A549 (cell line): ENCODE measurements at regions not wholly inside any gene's neighbourhood (a gene's known extent, or its start where the extent isn't known, plus 50 kb on each side); places are given as distances from the start of the nearest gene placed in this dataset.

ENCODE experiments used
- ATAC-seq, 2 experiments: fragments of 200-7000 bp in 1 of 2; fragments of >200 bp in 1 of 2; cut with Nextera tagmentation in 1 of 2; cut with Tn5 transposase in 1 of 2; 3 replicates each; pipeline versions ENCODE4 v1.8.0 to v1.9.1; 2018 to 2020; ENCODE audit warnings: mild to moderate bottlenecking in 1 of 2, moderate library complexity in 1 of 2
- CTCF ChIA-PET: fragments of 300-600 bp; sonication (Branson Sonifier 250); formaldehyde crosslinking; extraction: SDS; loops from one replicate; lab custom pipeline; 2021; ENCODE audit warnings: antibody characterized with exemption, inconsistent platforms; lab: Yijun Ruan, JAX
- POLR2A ChIA-PET: fragments of 350-600 bp; formaldehyde crosslinking; extraction: SDS; loops from one replicate; lab custom pipeline; 2021; ENCODE audit warnings: antibody characterized with exemption, inconsistent platforms; lab: Yijun Ruan, JAX
- DNase-seq, 2 experiments: peaks; one replicate each; pipeline versions ENCODE4 v3.0.0 to v3.0.0-alpha.2; 2011 to 2016; ENCODE audit warnings: low read depth in 1 of 2, low spot score in 1 of 2
- FAIRE-seq: peaks from 2 replicates; lab custom pipeline; 2011; peaks lifted over from hg19 to GRCh38; lab: Jason Lieb, UNC
- H3K27ac ChIP-seq, 2 experiments: fragments of >200 bp; sonication (Bioruptor Twin); formaldehyde crosslinking; 3 replicates each; pipeline ENCODE4 v1.5.1; 2016 to 2017
- H3K4me1 ChIP-seq: fragments of >200 bp; sonication (Bioruptor Twin); formaldehyde crosslinking; 3 replicates; pipeline ENCODE4 v1.6.1; 2016
- H3K4me2 ChIP-seq: fragments of >200 bp; sonication (Bioruptor Twin); formaldehyde crosslinking; 3 replicates; pipeline ENCODE4 v1.6.1; 2016
- H3K4me3 ChIP-seq: fragments of >200 bp; sonication (Bioruptor Twin); formaldehyde crosslinking; 3 replicates; pipeline ENCODE4 v1.5.1; 2016
- H3K9me3 ChIP-seq: fragments of >200 bp; sonication (Bioruptor Twin); formaldehyde crosslinking; 3 replicates; pipeline ENCODE4 v1.6.1; 2016
- ATOH8 ChIP-seq: fragments of 250-450 bp; sonication (Bioruptor Pico); IDR thresholded peaks from 2 replicates; pipeline ENCODE4 v1.5.0; 2020; ENCODE audit warnings: low read depth, mild to moderate bottlenecking, moderate library complexity
- CBX2 ChIP-seq: fragments of 200-600 bp; sonication (generic); IDR thresholded peaks from 2 replicates; pipeline ENCODE4 v1.6.1; 2016; ENCODE audit warnings: low read depth, mild to moderate bottlenecking, borderline replicate concordance
- CBX8 ChIP-seq: fragments of 200-600 bp; sonication (generic); IDR thresholded peaks from 2 replicates; pipeline ENCODE4 v1.6.1; 2016
- EP300 ChIP-seq, 2 experiments: fragments of >200 bp; sonication (Bioruptor Twin); formaldehyde crosslinking; IDR thresholded peaks; 2 replicates in 1 of 2; 3 replicates in 1 of 2; pipeline ENCODE4 v1.6.1; 2016 to 2017
- ESRRA ChIP-seq: fragments of 150-350 bp; IDR thresholded peaks from 2 replicates; pipeline ENCODE4 v1.6.1; 2014; ENCODE audit warnings: mild to moderate bottlenecking, low read length, borderline replicate concordance
- FOXS1 ChIP-seq: fragments of 250-450 bp; sonication (Bioruptor Pico); IDR thresholded peaks from 2 replicates; pipeline ENCODE4 v1.5.0; 2020; ENCODE audit warnings: mild to moderate bottlenecking, moderate library complexity
- HDAC2 ChIP-seq: fragments of 200-600 bp; sonication (generic); IDR thresholded peaks from 2 replicates; pipeline ENCODE4 v1.6.1; 2016
- HEYL ChIP-seq: fragments of 250-450 bp; sonication (Bioruptor Pico); IDR thresholded peaks from 2 replicates; pipeline ENCODE4 v1.8.0; 2021; ENCODE audit warnings: mild to moderate bottlenecking, moderate library complexity
- JUN ChIP-seq, 2 experiments: fragments of >200 bp; sonication (Bioruptor Twin); formaldehyde crosslinking; IDR thresholded peaks; 2 replicates in 1 of 2; 3 replicates in 1 of 2; pipeline ENCODE4 v1.6.1; 2016 to 2017
- NPAS2 ChIP-seq: fragments of 250-450 bp; sonication (Bioruptor Pico); IDR thresholded peaks from 2 replicates; pipeline ENCODE4 v1.8.0; 2022; ENCODE audit warnings: mild to moderate bottlenecking, moderate library complexity, borderline replicate concordance
- PBX3 ChIP-seq: IDR thresholded peaks from 2 replicates; pipeline ENCODE4 v1.6.1; 2012
- PHF8 ChIP-seq: fragments of 200-600 bp; sonication (generic); IDR thresholded peaks from 2 replicates; pipeline ENCODE4 v1.6.1; 2016; ENCODE audit warnings: low read depth, mild to moderate bottlenecking, antibody characterized with exemption, moderate library complexity, borderline replicate concordance
- RCOR1 ChIP-seq: fragments of 150-350 bp; IDR thresholded peaks from 2 replicates; pipeline ENCODE4 v1.6.1; 2014; ENCODE audit warnings: antibody characterized with exemption, low read length, low read depth
- RFX5 ChIP-seq: fragments of 450-650 bp; IDR thresholded peaks from 2 replicates; pipeline ENCODE4 v1.7.1; 2014; ENCODE audit warnings: antibody characterized with exemption, mild to moderate bottlenecking, moderate library complexity
- TP53 ChIP-seq: fragments of 250-450 bp; sonication (Bioruptor Pico); IDR thresholded peaks from 2 replicates; pipeline ENCODE4 v1.5.0; 2021; ENCODE audit warnings: mild to moderate bottlenecking, moderate library complexity
- ZC3H11A ChIP-seq: fragments of 450-650 bp; IDR thresholded peaks from 2 replicates; pipeline ENCODE4 v1.6.1; 2014; ENCODE audit warnings: antibody characterized with exemption, mild to moderate bottlenecking
- ZNF302 ChIP-seq: fragments of 250-450 bp; sonication (Bioruptor Pico); IDR thresholded peaks from 2 replicates; pipeline ENCODE4 v1.9.0; 2021; ENCODE audit warnings: inconsistent platforms, mild to moderate bottlenecking, moderate library complexity
- ZSCAN20 ChIP-seq: fragments of 250-450 bp; sonication (Bioruptor Pico); IDR thresholded peaks from 2 replicates; pipeline ENCODE4 v1.8.0; 2022; ENCODE audit warnings: mild to moderate bottlenecking, moderate library complexity
- WGBS: methylation state at CpG from one replicate; pipeline ENCODE4 v1.1.6; 2017; ENCODE audit errors: missing lambda C conversion rate; 5-methylcytosine and 5-hydroxymethylcytosine counted together
- TF ChIP-seq, protein P1 (sequence below): fragments of 150-350 bp; IDR thresholded peaks from 2 replicates; pipeline ENCODE4 v1.6.1; 2014; ENCODE audit warnings: low read depth, mild to moderate bottlenecking, low read length
- TF ChIP-seq, protein P2 (sequence below): fragments of 250-450 bp; sonication (Bioruptor Pico); IDR thresholded peaks from 2 replicates; pipeline ENCODE4 v1.5.0; 2021; ENCODE audit warnings: mild to moderate bottlenecking, moderate library complexity, borderline replicate concordance
- TF ChIP-seq, protein P3 (sequence below): fragments of >200 bp; sonication (Bioruptor Twin); formaldehyde crosslinking; IDR thresholded peaks from 2 replicates; pipeline ENCODE4 v1.6.1; 2016

GRCh38 chr1:234681990-234682389 lies 72.0 kb upstream of the IRF2BP2 start:
- CTCF ChIA-PET: interaction anchor here (0.9 to 1.0 kb wide), 2 partner anchors 24 to 65 kb away, joined by 3 to 4 read pairs; no protein-coding TSS in a partner anchor
- TF ChIP-seq ZSCAN20 (CRISPR knock-in tag): no peak
- no peak for TF ChIP-seq CBX8
- no peak for TF ChIP-seq FOXS1 (CRISPR knock-in tag)
- no peak for TF ChIP-seq RFX5
- TF ChIP-seq TP53 (CRISPR knock-in tag): no peak
- TF ChIP-seq, protein P1, sequence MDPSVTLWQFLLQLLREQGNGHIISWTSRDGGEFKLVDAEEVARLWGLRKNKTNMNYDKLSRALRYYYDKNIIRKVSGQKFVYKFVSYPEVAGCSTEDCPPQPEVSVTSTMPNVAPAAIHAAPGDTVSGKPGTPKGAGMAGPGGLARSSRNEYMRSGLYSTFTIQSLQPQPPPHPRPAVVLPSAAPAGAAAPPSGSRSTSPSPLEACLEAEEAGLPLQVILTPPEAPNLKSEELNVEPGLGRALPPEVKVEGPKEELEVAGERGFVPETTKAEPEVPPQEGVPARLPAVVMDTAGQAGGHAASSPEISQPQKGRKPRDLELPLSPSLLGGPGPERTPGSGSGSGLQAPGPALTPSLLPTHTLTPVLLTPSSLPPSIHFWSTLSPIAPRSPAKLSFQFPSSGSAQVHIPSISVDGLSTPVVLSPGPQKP: no peak
- TF ChIP-seq PHF8: no peak
- no peak for TF ChIP-seq ESRRA
- TF ChIP-seq JUN (IDR thresholded peaks at IDR 0.05): no peak
- no peak for TF ChIP-seq HEYL
- no peak for TF ChIP-seq HDAC2
- no peak overlapping the region for H3K4me3 ChIP-seq
- WGBS: 84% methylated on average over 2 of the region's 2 CpGs
- peaks cover 15% of the 10 kb centered on the region for H3K4me1 ChIP-seq
- no peak for FAIRE-seq
- no peak overlapping the region for H3K4me2 ChIP-seq
- no peak for ATAC-seq
- H3K27ac ChIP-seq: peak overlapping the region in 1 of 2 experiments; percentile 6; a peak in 3 of 6 replicates
- POLR2A ChIA-PET: no interaction called here
- peaks cover 12% of the 10 kb centered on the region; the same call in 1 of the 3 replicates for H3K9me3 ChIP-seq
- no peak for DNase-seq

DNA sequence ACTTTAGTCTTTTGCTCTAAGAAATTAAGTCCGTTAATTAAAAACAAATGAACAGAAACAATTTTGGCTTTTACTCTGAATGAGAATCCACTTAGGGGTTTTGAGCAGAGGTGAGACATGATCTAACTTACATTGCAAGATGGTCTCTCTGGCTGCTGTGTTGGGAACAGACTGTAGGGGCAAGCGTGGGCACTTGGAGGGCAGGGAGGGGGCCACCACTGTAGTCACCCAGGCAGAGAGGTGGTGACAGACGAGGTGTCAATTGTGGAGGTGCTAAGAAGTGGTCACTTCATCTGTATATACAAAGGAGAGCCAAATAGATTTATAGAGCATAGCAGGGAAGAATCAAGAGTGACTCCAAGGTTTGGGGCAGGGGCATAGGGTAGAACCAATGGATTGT lies 71.1 kb upstream of the IRF2BP2 start:
- WGBS: 47% methylated on average over 3 of the region's 3 CpGs
- Histone ChIP-seq H3K27ac (peak overlapping the region in 1 of 2 experiments; percentile 6; a peak in 2 of 6 replicates), H3K4me3 (no peak overlapping the region), H3K4me2 (no peak overlapping the region), H3K9me3 (peaks cover 11% of the 10 kb centered on the region; the same call in 1 of the 3 replicates), H3K4me1 (peaks cover 15% of the 10 kb centered on the region)
- no peak for FAIRE-seq
- ChIA-PET CTCF (interaction anchor here (1.0 kb wide), 1 partner anchor 65 kb away, joined by 4 read pairs; no protein-coding TSS in a partner anchor), POLR2A (no interaction called here)
- TF ChIP-seq JUN (IDR thresholded peaks at IDR 0.05) (no peak), ZC3H11A (no peak), EP300 (IDR thresholded peaks at IDR 0.05) (no peak), CBX2 (no peak), RFX5 (no peak), RCOR1 (no peak), FOXS1 (CRISPR knock-in tag) (no peak), ZNF302 (CRISPR knock-in tag) (no peak), ATOH8 (CRISPR knock-in tag) (no peak), ZSCAN20 (CRISPR knock-in tag) (no peak), NPAS2 (no peak), PBX3 (no peak)
- TF ChIP-seq, protein P2, sequence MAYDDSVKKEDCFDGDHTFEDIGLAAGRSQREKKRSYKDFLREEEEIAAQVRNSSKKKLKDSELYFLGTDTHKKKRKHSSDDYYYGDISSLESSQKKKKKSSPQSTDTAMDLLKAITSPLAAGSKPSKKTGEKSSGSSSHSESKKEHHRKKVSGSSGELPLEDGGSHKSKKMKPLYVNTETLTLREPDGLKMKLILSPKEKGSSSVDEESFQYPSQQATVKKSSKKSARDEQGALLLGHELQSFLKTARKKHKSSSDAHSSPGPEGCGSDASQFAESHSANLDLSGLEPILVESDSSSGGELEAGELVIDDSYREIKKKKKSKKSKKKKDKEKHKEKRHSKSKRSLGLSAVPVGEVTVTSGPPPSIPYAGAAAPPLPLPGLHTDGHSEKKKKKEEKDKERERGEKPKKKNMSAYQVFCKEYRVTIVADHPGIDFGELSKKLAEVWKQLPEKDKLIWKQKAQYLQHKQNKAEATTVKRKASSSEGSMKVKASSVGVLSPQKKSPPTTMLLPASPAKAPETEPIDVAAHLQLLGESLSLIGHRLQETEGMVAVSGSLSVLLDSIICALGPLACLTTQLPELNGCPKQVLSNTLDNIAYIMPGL (CRISPR knock-in tag): no peak
- TF ChIP-seq, protein P3, sequence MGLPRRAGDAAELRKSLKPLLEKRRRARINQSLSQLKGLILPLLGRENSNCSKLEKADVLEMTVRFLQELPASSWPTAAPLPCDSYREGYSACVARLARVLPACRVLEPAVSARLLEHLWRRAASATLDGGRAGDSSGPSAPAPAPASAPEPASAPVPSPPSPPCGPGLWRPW: no peak
- no peak for DNase-seq
- no peak for ATAC-seq
